HG03039 (cell line): ENCODE measurements at regions not wholly inside any gene's neighbourhood (a gene's known extent, or its start where the extent isn't known, plus 50 kb on each side); places are given as distances from the start of the nearest gene placed in this dataset.

Source experiments
- ATAC-seq: cut with Tn5 transposase; IDR thresholded peaks from one replicate; pipeline ENCODE4 v1.9.1; 2021; ENCODE audit warnings: mild to moderate bottlenecking, moderate library complexity; ENCODE audit not compliant: unreplicated experiment

DNA sequence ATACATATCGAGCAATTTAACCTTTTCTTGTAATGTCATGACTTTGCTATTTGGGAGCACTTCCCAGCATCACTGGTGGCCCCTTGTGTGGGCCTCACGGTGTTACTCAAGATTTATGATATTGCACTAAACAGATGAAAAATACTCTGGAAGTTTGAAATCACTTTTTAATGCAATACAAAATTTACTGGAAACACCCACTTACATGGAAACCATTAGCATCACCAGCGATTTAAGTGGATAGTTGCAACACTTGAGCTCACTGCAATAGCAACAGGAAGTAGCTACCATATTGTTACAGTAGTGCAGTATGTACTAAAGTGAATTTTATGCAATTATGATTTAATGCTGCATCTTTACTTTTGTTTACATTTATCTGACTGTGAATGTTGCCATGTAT, 184.4 kb downstream of the MDFIC start:
- ATAC-seq = no peak

DNA sequence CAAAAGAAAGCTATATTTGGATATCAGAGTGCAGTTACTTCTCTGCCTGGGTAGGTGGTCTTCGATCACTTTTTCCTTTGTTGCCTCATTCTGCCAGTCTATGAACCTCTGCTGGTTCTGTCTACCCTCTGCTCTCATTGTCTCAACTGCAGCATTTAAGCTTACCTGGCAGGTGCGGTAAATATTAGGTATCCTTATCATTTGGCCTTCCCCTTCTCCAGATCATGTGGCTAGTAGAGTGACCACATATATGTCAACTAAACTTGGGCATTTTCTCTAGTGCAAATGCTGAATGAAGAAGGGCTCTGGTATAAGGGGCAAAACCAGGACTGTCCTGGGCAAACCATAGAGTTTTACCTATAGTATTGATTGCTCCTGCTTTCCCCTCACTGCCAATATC, 180.8 kb downstream of the MDFIC start:
- ATAC-seq = no peak

DNA sequence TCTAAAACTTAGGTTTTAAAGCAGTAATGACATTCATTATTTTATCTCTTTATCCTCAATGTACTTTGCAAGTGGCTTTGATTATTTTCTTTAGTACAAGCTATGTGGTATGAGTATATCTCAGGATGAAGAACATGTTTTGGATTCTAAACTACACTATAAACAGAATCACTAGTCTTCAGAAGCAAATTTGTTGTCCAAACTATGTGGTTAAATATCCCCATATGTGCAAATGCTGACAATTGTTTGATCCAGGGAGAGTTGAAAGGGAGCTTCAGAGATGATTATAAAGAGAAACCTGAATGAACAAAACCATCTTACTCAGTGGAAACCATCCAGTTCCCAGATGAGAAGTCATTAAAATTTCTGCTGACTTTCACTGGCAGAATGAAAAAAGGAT, 179.3 kb downstream of the MDFIC start:
- ATAC-seq = no peak

DNA sequence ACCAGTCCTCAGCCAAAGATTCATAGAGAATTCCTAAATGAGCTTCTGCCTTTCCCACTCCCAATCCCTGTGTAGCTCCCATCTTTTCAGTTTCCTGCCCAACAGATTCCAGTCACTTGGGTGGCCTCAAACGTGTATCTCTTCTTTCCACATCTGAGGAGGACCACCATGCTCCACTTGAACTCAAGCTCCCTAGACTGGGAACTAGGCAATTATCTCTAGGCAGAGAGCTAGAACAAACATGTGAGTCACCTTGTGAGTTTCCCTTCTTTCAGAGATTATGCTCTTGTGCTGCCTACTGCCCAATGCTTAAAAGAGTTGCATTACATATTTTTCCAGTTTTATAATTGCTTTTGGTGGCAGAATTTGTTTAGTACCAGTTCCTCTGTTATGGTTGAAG, 178.0 kb downstream of the MDFIC start:
- ATAC-seq = no peak

DNA sequence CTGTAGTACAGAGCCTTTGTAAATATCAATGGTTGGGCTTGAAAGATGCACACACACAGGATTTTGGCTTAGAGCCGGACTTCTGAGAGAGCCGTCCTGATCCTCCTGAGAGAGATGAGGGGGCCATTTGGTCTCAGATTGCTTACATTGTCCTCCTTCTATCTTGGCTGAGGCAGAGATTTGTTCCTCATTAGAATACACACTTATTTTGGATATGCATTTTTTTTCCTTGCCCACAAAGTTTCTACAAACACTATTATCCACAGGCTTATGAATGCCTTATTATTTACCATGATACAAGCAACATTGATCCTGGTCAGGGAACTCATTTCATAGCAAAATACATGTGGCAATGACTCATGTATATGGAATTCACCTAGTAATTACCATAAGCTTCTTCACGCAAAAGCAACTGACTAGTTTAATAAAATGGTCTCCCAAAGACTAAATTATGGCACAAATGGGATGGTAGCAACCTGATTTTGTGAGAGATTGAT, 175.3 kb downstream of the MDFIC start:
- no peak for ATAC-seq

DNA sequence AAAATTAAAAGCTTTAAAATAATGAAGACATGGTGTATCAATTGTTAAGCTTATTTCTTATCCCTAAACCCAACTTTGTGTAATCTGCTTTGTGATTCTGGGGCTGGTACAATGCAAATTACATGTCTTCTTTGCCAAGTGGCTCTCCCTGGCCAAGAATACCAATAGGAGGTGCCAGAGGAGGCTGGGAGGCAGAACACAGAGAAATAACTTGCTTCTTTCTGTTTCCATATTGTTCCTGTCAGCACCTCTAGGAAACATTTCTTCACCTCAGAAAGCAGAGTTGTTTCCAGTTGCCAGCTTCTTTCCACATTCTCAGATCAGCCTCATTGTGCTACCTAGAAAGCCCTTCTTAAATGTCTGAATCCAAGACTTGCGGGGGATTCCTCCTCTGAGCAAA, 174.4 kb downstream of the MDFIC start:
- ATAC-seq = no peak

DNA sequence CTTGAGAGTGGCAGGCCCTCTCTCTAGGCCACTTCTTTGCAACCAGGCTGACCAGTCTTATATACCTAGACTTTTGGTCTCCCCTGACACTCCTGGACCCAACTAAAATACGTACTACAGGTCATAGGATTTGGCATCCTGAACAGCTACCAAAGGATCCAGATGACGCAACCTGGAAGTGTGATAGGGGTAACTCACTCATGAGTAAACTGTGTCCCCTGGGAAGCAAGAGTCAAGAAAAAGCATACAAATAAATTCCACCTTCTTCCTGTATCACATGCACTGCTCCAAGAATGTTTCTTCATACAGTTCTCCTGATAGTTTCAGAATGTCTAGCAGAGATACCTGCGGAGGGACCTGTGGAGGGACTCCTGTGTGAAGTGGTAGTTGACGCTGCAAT, 172.3 kb downstream of the MDFIC start:
- no peak for ATAC-seq

DNA sequence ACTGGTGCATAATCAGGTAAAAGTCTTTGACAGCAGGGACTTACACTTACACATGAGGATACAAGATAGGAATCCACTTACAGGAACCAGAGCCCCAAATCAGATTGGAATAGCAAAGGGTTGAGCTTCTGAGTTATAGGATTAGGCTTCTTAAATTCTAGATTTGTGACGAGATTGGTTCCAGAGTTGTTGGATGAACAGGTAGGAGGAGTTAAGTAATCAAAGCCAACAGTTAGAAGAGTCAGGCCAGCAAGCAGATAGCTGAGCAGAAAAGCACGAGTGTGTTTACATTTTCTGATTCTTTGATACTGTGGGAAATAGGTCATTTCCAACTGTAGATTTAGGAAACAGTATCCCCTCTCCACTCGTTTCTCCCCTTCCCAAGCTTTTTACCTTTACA, 167.0 kb downstream of the MDFIC start:
- no peak for ATAC-seq

DNA sequence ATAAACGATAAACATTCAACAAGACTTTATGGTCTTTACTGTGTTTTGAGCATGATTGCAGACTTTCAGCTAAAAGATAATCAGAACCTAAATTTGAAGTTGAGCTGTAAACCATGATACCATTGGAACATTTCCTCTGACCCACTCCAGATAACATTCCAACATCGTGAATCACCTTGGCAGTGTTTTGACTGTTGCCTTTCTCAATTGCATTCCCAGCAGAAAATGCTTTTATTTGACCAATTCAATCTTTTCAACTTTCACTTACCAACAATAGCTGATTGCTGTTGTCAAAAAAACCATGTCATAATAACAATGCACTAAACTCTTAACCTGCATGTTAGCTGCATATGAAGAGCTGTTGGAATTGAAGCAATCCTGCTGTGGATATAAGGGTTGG, 165.5 kb downstream of the MDFIC start:
- no peak for ATAC-seq

DNA sequence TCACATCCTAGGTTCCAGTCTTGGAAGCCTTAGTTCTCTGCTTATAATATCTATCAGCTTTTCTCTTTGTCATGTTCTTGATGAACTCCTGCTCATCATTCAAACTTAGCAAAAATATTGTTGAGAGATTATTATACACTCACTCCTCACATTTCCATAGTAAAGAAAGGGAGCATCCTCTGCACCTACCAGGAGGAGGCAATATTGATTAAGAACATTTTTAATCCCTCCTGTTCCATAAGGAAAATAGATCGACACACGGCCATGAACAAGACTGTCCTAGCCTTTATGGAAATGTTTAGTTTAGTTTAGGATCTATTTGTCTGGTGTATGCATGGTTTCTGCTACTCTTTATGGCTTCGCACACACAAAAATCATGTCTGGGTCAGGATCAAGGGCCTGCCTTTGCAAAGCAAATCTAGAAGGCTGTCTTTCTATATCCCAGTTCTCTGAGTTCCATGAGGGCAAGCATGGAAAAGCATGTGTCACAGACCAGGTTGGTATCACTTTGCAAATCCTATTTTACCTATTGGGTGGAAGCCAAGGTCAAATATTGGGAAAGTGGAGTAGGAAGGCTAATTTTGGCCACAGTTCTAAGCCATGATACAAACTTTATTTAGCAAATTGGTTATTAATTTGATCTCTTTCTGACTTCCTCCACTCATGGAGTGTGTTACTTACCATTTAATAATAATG, 164.4 kb downstream of the MDFIC start:
- no peak for ATAC-seq

DNA sequence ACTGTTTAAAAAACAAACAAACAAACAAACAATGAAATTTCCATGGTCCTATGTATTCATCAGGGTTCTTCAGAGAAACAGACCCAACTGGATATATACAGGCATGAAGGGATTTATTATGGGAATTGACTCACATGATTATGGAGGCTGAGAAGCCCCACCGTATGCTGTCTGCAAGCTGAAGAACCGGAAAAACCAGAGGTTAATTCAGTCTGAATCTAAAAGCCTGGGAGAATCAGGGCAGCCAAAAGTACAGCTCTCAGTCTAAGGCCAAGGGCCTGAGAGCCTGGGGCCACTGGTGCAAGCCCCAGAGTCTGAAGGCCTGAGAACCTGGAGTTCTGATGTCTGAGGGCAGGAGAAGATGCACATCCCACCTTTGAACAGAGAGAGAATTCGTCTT, 163.5 kb downstream of the MDFIC start:
- no peak for ATAC-seq

DNA sequence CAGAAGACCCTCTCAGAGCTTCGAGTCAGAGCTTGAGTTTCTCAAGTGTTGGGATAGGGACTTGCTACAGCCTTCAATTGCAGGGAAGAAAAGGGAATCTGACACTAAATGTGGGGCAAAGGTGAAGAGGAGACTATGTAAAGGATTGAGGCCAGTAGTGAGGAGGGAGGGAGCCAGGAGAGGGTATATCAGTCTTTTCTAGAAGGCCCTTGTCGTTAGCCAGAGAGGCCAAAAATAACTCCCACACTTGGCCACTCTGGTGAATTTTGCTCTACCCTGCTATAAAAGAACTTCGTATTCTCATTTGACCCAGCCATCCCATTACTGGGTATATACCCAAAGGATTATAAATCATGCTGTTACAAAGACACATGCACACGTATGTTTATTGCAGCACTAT, 162.0 kb downstream of the MDFIC start:
- no peak for ATAC-seq

DNA sequence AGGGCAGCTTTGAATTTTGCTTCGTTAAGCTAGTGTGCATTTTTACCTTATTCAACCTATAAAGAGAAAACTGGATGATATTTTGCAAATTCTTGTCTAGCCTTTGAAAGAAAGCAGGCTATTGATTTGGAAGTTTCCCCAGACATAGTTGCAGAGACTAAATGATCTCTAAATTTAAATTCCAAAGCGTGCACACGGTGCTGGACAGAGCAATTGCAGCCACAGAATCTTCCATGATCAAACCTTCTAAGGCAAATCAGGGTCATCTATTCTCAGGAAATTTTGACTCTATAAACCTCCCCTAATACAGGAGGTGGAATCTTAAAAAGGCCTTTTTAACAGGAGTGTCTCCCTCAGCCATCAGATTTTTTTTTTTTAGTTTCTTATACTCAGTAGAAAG, 159.9 kb downstream of the MDFIC start:
- no peak for ATAC-seq

DNA sequence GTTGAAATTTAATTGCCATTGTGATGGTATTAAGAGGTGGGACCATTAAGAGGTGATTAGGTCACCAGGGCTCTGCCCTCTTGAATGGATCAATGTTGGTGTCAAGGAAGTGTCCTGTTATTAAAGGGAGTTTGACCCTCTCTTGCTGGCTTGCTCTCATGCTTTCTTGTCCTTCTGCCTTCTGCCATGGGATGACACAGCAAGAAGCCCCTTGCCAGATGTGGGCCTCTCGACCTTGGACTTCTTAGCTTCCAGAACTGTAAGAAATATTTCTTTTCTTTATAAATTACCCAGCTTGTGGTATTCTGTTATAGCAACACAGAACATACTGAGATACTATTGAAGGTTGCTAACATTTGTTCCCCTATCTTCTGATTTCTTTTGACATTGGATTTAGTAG, 157.0 kb downstream of the MDFIC start:
- ATAC-seq = no peak

DNA sequence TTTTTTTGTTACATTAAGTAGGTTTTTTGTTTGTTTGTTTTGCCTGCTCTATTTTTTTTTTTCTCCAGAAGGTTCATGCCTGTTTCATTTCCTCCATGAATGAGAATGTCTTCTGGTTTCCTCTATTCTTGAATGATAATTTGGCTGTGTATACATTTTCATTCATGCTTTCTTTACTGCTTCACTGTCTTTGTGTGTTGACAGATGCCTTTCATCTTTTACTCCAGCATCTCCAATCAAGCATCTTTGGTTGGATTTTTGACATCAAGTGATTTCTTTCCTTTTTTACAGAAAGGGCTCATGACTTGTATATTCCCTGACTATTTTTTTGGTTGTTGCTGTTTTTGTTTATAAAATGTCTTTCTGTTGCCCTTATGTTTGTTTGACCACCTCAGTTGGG, 156.5 kb downstream of the MDFIC start:
- no peak for ATAC-seq

DNA sequence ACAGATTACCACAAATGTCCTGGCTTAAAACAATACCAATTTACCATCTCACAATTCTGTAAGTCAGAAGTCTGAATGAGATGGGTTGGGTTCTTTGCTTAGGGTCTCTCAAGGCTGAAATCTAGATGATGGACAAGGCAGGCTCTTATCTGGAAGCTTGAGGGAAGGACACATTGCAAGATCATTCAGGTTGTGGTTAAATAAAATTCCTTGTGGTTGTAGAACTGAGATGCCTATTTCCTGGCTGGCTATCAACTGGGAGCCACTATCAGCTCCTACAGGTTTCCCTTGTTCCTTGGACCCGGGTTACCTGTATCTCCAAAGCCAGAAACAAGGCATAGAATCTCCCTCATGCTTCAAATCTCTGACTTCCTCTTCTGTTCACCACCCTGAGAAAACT, 148.4 kb downstream of the MDFIC start:
- ATAC-seq = no peak
